ENCODE measurements at regions not wholly inside any gene's neighbourhood (a gene's known extent, or its start where the extent isn't known, plus 50 kb on each side); places are given as distances from the start of the nearest gene placed in this dataset.

DNA sequence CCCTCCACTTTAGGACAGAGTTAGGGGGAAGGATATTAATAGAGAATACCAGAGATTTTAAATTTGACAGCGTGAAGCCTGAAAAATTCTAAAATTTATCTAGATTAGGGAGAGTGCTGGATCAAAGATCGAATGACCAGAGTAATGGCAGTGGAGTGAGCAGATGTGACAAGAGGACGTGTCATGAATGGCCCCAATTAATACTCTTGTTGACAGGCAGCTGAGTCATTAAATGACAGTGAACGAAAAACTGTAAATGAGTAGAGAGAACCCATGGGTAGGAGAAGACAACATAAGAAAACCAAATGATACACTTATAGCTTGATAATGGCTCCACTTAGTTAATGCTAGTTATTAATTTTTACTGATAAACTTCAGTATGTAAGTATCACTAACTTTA lies 73.9 kb upstream of the PLEKHA5 start (continued):
- TF ChIP-seq ZNF699 (CRISPR knock-in tag; IDR thresholded peaks at IDR 0.05; ENCODE audit: insufficient replicate concordance) (no peak), FOXM1 (IDR thresholded peaks at IDR 0.05; ENCODE audit: low read depth) (no peak), FOXM1 (CRISPR knock-in tag; IDR thresholded peaks at IDR 0.05; ENCODE audit: low read depth) (no peak), NFE2 (IDR thresholded peaks at IDR 0.05; ENCODE audit: low read depth) (0 out of 2 replicates have a peak, but pooled peaks have one; percentile 39), CBFB (CRISPR knock-in tag; IDR thresholded peaks at IDR 0.05) (no peak), ZNF717 (CRISPR knock-in tag; IDR thresholded peaks at IDR 0.05) (no peak), MXI1 (IDR thresholded peaks at IDR 0.05; ENCODE audit: low read depth, low read length) (no peak), RFX1 (IDR thresholded peaks at IDR 0.05) (no peak), MECOM (CRISPR knock-in tag; IDR thresholded peaks at IDR 0.05) (no peak), GATAD2A (IDR thresholded peaks at IDR 0.05) (no peak), MED1 (CRISPR knock-in tag; IDR thresholded peaks at IDR 0.05; ENCODE audit: borderline replicate concordance) (no peak), MEIS2 (IDR thresholded peaks at IDR 0.05; ENCODE audit: partially characterized antibody) (peak; percentile 59), PBX2 (CRISPR knock-in tag; IDR thresholded peaks at IDR 0.05; ENCODE audit: low read depth) (no peak), PBX2 (tag; conservative IDR thresholded peaks at IDR 0.05; ENCODE audit: low read depth) (peak; percentile 74)
- TF ChIP-seq, protein P1, sequence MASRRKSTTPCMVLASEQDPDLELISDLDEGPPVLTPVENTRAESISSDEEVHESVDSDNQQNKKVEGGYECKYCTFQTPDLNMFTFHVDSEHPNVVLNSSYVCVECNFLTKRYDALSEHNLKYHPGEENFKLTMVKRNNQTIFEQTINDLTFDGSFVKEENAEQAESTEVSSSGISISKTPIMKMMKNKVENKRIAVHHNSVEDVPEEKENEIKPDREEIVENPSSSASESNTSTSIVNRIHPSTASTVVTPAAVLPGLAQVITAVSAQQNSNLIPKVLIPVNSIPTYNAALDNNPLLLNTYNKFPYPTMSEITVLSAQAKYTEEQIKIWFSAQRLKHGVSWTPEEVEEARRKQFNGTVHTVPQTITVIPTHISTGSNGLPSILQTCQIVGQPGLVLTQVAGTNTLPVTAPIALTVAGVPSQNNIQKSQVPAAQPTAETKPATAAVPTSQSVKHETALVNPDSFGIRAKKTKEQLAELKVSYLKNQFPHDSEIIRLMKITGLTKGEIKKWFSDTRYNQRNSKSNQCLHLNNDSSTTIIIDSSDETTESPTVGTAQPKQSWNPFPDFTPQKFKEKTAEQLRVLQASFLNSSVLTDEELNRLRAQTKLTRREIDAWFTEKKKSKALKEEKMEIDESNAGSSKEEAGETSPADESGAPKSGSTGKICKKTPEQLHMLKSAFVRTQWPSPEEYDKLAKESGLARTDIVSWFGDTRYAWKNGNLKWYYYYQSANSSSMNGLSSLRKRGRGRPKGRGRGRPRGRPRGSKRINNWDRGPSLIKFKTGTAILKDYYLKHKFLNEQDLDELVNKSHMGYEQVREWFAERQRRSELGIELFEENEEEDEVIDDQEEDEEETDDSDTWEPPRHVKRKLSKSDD (conservative IDR thresholded peaks at IDR 0.05; ENCODE audit: low read length): no peak
- TF ChIP-seq, protein P2, sequence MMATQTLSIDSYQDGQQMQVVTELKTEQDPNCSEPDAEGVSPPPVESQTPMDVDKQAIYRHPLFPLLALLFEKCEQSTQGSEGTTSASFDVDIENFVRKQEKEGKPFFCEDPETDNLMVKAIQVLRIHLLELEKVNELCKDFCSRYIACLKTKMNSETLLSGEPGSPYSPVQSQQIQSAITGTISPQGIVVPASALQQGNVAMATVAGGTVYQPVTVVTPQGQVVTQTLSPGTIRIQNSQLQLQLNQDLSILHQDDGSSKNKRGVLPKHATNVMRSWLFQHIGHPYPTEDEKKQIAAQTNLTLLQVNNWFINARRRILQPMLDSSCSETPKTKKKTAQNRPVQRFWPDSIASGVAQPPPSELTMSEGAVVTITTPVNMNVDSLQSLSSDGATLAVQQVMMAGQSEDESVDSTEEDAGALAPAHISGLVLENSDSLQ (IDR thresholded peaks at IDR 0.05): peak; percentile 60; the same call in 1 of the 2 replicates
- TF ChIP-seq, protein P3, sequence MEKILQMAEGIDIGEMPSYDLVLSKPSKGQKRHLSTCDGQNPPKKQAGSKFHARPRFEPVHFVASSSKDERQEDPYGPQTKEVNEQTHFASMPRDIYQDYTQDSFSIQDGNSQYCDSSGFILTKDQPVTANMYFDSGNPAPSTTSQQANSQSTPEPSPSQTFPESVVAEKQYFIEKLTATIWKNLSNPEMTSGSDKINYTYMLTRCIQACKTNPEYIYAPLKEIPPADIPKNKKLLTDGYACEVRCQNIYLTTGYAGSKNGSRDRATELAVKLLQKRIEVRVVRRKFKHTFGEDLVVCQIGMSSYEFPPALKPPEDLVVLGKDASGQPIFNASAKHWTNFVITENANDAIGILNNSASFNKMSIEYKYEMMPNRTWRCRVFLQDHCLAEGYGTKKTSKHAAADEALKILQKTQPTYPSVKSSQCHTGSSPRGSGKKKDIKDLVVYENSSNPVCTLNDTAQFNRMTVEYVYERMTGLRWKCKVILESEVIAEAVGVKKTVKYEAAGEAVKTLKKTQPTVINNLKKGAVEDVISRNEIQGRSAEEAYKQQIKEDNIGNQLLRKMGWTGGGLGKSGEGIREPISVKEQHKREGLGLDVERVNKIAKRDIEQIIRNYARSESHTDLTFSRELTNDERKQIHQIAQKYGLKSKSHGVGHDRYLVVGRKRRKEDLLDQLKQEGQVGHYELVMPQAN (IDR thresholded peaks at IDR 0.05; ENCODE audit: borderline replicate concordance): no peak

All from K562 (cell line).